HEK293 (cell line): ENCODE measurements at regions not wholly inside any gene's neighbourhood (a gene's known extent, or its start where the extent isn't known, plus 50 kb on each side); places are given as distances from the start of the nearest gene placed in this dataset.

Experiments
- YY1 ChIP-seq: fragments of 450-650 bp; formaldehyde crosslinking; IDR thresholded peaks from 2 replicates; pipeline ENCODE4 v1.5.1; 2018; ENCODE audit warnings: missing biosample characterization, missing genetic modification characterization
- ZNF175 ChIP-seq: fragments of 450-650 bp; formaldehyde crosslinking; IDR thresholded peaks from 2 replicates; pipeline ENCODE4 v1.5.1; 2016; ENCODE audit warnings: missing biosample characterization, missing genetic modification characterization
- ZNF239 ChIP-seq: fragments of 450-650 bp; formaldehyde crosslinking; IDR thresholded peaks from 2 replicates; pipeline ENCODE4 v1.5.1; 2016; ENCODE audit warnings: missing biosample characterization, missing genetic modification characterization
- ZNF416 ChIP-seq: fragments of 450-650 bp; formaldehyde crosslinking; IDR thresholded peaks from 2 replicates; pipeline ENCODE4 v1.5.1; 2016; ENCODE audit warnings: missing biosample characterization, missing genetic modification characterization
- ZNF426 ChIP-seq: fragments of 450-650 bp; formaldehyde crosslinking; IDR thresholded peaks from 2 replicates; pipeline ENCODE4 v1.5.1; 2017; ENCODE audit warnings: missing biosample characterization, missing genetic modification characterization, mild to moderate bottlenecking, inconsistent platforms, moderate library complexity
- ZNF561 ChIP-seq: fragments of 450-650 bp; IDR thresholded peaks from 2 replicates; pipeline ENCODE4 v1.5.1; 2018; ENCODE audit warnings: missing biosample characterization, missing genetic modification characterization, borderline replicate concordance
- ZSCAN5A ChIP-seq: fragments of 450-650 bp; formaldehyde crosslinking; IDR thresholded peaks from 2 replicates; pipeline ENCODE4 v1.5.1; 2016; ENCODE audit warnings: missing biosample characterization, missing genetic modification characterization
- ZXDB ChIP-seq: fragments of 450-650 bp; formaldehyde crosslinking; IDR thresholded peaks from 2 replicates; pipeline ENCODE4 v1.5.1; 2016; ENCODE audit warnings: missing biosample characterization, missing genetic modification characterization

GRCh38 chr6:19324376-19324775 is 512.8 kb upstream of the ID4 start:
- TF ChIP-seq ZNF239 (no peak), ZXDB (tag by site-specific recombination) (no peak), ZNF175 (tag by site-specific recombination) (no peak), YY1 (tag by site-specific recombination) (no peak), ZSCAN5A (tag by site-specific recombination) (no peak), ZNF561 (tag by site-specific recombination) (no peak), ZNF426 (tag by site-specific recombination) (no peak), ZNF416 (no peak)
